A549 (cell line): ENCODE measurements at regions not wholly inside any gene's neighbourhood (a gene's known extent, or its start where the extent isn't known, plus 50 kb on each side); places are given as distances from the start of the nearest gene placed in this dataset.

Experiments used
- ATAC-seq, 2 experiments: fragments of 200-7000 bp in 1 of 2; fragments of >200 bp in 1 of 2; cut with Nextera tagmentation in 1 of 2; cut with Tn5 transposase in 1 of 2; 3 replicates each; pipeline versions ENCODE4 v1.8.0 to v1.9.1; 2018 to 2020; ENCODE audit warnings: mild to moderate bottlenecking in 1 of 2, moderate library complexity in 1 of 2
- CTCF ChIA-PET: fragments of 300-600 bp; sonication (Branson Sonifier 250); formaldehyde crosslinking; extraction: SDS; loops from one replicate; lab custom pipeline; 2021; ENCODE audit warnings: antibody characterized with exemption, inconsistent platforms; lab: Yijun Ruan, JAX
- POLR2A ChIA-PET: fragments of 350-600 bp; formaldehyde crosslinking; extraction: SDS; loops from one replicate; lab custom pipeline; 2021; ENCODE audit warnings: antibody characterized with exemption, inconsistent platforms; lab: Yijun Ruan, JAX
- DNase-seq, 2 experiments: peaks; one replicate each; pipeline versions ENCODE4 v3.0.0 to v3.0.0-alpha.2; 2011 to 2016; ENCODE audit warnings: low read depth in 1 of 2, low spot score in 1 of 2
- FAIRE-seq: peaks from 2 replicates; lab custom pipeline; 2011; peaks lifted over from hg19 to GRCh38; lab: Jason Lieb, UNC
- H3K27ac ChIP-seq, 2 experiments: fragments of >200 bp; sonication (Bioruptor Twin); formaldehyde crosslinking; 3 replicates each; pipeline ENCODE4 v1.5.1; 2016 to 2017
- H3K4me1 ChIP-seq: fragments of >200 bp; sonication (Bioruptor Twin); formaldehyde crosslinking; 3 replicates; pipeline ENCODE4 v1.6.1; 2016
- H3K4me2 ChIP-seq: fragments of >200 bp; sonication (Bioruptor Twin); formaldehyde crosslinking; 3 replicates; pipeline ENCODE4 v1.6.1; 2016
- H3K4me3 ChIP-seq: fragments of >200 bp; sonication (Bioruptor Twin); formaldehyde crosslinking; 3 replicates; pipeline ENCODE4 v1.5.1; 2016
- H3K9me3 ChIP-seq: fragments of >200 bp; sonication (Bioruptor Twin); formaldehyde crosslinking; 3 replicates; pipeline ENCODE4 v1.6.1; 2016
- BCL3 ChIP-seq: fragments of >200 bp; sonication (Bioruptor Twin); formaldehyde crosslinking; IDR thresholded peaks from 3 replicates; pipeline ENCODE4 v1.6.1; 2016
- CEBPB ChIP-seq, 2 experiments: fragments of >200 bp in 1 of 2; sonication (Bioruptor Twin) in 1 of 2; formaldehyde crosslinking in 1 of 2; IDR thresholded peaks; 2 replicates each; pipeline ENCODE4 v1.6.1; 2012 to 2016
- CHD4 ChIP-seq: fragments of 200-600 bp; sonication (generic); IDR thresholded peaks from 2 replicates; pipeline ENCODE4 v1.6.1; 2016; ENCODE audit warnings: antibody characterized with exemption, mild to moderate bottlenecking, borderline replicate concordance
- E2F6 ChIP-seq: IDR thresholded peaks from 2 replicates; pipeline ENCODE4 v1.6.1; 2012; ENCODE audit warnings: low read depth, borderline replicate concordance
- EHMT2 ChIP-seq: fragments of 200-600 bp; sonication (generic); IDR thresholded peaks from 2 replicates; pipeline ENCODE4 v1.6.1; 2016; ENCODE audit warnings: antibody characterized with exemption, low read depth, mild to moderate bottlenecking, moderate library complexity
- HOXB5 ChIP-seq: fragments of 250-450 bp; sonication (Bioruptor Pico); IDR thresholded peaks from 2 replicates; pipeline ENCODE4 v1.5.0; 2020; ENCODE audit warnings: mild to moderate bottlenecking, moderate library complexity
- JUNB ChIP-seq: fragments of >200 bp; sonication (Bioruptor Twin); formaldehyde crosslinking; IDR thresholded peaks from 2 replicates; pipeline ENCODE4 v1.6.1; 2016
- KDM5A ChIP-seq: fragments of 200-600 bp; sonication (generic); IDR thresholded peaks from 2 replicates; pipeline ENCODE4 v1.6.1; 2016; ENCODE audit warnings: antibody characterized with exemption, mild to moderate bottlenecking
- NFE2L2 ChIP-seq: fragments of 150-350 bp; conservative IDR thresholded peaks from 2 replicates; pipeline ENCODE4 v1.6.1; 2014; ENCODE audit warnings: low read length
- POLR2AphosphoS2 ChIP-seq: conservative IDR thresholded peaks from 2 replicates; pipeline ENCODE4 v1.6.1; 2012; ENCODE audit warnings: low read length, improper control_type of control experiment, inconsistent platforms
- RAD21 ChIP-seq, 2 experiments: fragments of >200 bp in 1 of 2; sonication (Bioruptor Twin) in 1 of 2; formaldehyde crosslinking in 1 of 2; IDR thresholded peaks in 1 of 2; conservative IDR thresholded peaks in 1 of 2; 2 replicates in 1 of 2; 3 replicates in 1 of 2; pipeline ENCODE4 v1.6.1; 2012 to 2018; ENCODE audit warnings: inconsistent platforms in 1 of 2
- RFX5 ChIP-seq: fragments of 450-650 bp; IDR thresholded peaks from 2 replicates; pipeline ENCODE4 v1.7.1; 2014; ENCODE audit warnings: antibody characterized with exemption, mild to moderate bottlenecking, moderate library complexity
- SREBF2 ChIP-seq: fragments of 450-650 bp; IDR thresholded peaks from 2 replicates; pipeline ENCODE4 v1.6.1; 2014; ENCODE audit warnings: mild to moderate bottlenecking, moderate library complexity
- TP53 ChIP-seq: fragments of 250-450 bp; sonication (Bioruptor Pico); IDR thresholded peaks from 2 replicates; pipeline ENCODE4 v1.5.0; 2021; ENCODE audit warnings: mild to moderate bottlenecking, moderate library complexity
- ZFP36 ChIP-seq: fragments of 450-650 bp; IDR thresholded peaks from 2 replicates; pipeline ENCODE4 v1.6.1; 2014; ENCODE audit warnings: borderline replicate concordance; ENCODE audit not compliant: partially characterized antibody
- WGBS: methylation state at CpG from one replicate; pipeline ENCODE4 v1.1.6; 2017; ENCODE audit errors: missing lambda C conversion rate; 5-methylcytosine and 5-hydroxymethylcytosine counted together

- ChIA-PET POLR2A (interaction anchor here (0.8 to 2.3 kb wide), 8 partner anchors 9 to 233 kb away, joined by 3 to 14 read pairs (median 4); partner anchors contain the start of gene SMAD6), CTCF (interaction anchor here (0.6 to 14.8 kb wide), 77 partner anchors 9 to 929 kb away, joined by 3 to 465 read pairs (median 7); partner anchors contain the start of genes SMAD6 and SNAPC5)
- DNase-seq (no peak), FAIRE-seq (no peak), ATAC-seq (no peak)
- TF ChIP-seq POLR2AphosphoS2 (no peak), ZFP36 (peak; percentile 79)
- Histone ChIP-seq H3K9me3 (no peaks in the 10 kb centered on the region), H3K4me1 (peaks cover 34% of the 10 kb centered on the region), H3K27ac (peak overlapping the region; percentile 64 to 81; a peak in 3 of 6 replicates), H3K4me2 (no peak overlapping the region; the same call in 2 of the 3 replicates), H3K4me3 (no peak overlapping the region)
- WGBS, result 93% methylated on average over 25 of the region's 25 CpGs
Observed at GRCh38 chr15:66852064-66852905, 150.2 kb downstream of the SMAD6 start.

GRCh38 chr15:66854012-66854965, 152.3 kb downstream of the SMAD6 start:
- DNase-seq (no peak), FAIRE-seq (no peak), ATAC-seq (no peak)
- Histone ChIP-seq H3K9me3 (no peaks in the 10 kb centered on the region), H3K4me2 (peak overlapping the region; percentile 58), H3K27ac (peak overlapping the region in 1 of 2 experiments; percentile 75; a peak in 4 of 6 replicates), H3K4me1 (peaks cover 34% of the 10 kb centered on the region), H3K4me3 (no peak overlapping the region)
- ChIA-PET CTCF (interaction anchor here (0.6 to 14.8 kb wide), 31 partner anchors 10 to 593 kb away, joined by 3 to 465 read pairs (median 4); partner anchors contain the start of gene SMAD6), POLR2A (no interaction called here)
- TF ChIP-seq NFE2L2 (no peak), KDM5A (no peak), TP53 (CRISPR knock-in tag) (no peak), CHD4 (no peak), RAD21 (conservative IDR thresholded peaks at IDR 0.05 in 1 of 2, IDR thresholded peaks at IDR 0.05 in 1 of 2) (no peak), HOXB5 (CRISPR knock-in tag) (no peak), RFX5 (no peak), CEBPB (IDR thresholded peaks at IDR 0.05) (peak in 1 of 2 experiments; percentile 5; a peak in 1 of 4 replicates), SREBF2 (no peak)
- 74% methylated on average over 23 of the region's 23 CpGs for WGBS

GRCh38 chr15:66855041-66855440, 153.0 kb downstream of the SMAD6 start:
- DNase-seq (no peak), ATAC-seq (no peak), FAIRE-seq (no peak)
- ChIA-PET CTCF (interaction anchor here (1.5 to 14.8 kb wide), 10 partner anchors 9 to 251 kb away, joined by 3 to 465 read pairs (median 152); partner anchors contain the start of gene SMAD6), POLR2A (no interaction called here)
- Histone ChIP-seq H3K9me3 (no peaks in the 10 kb centered on the region), H3K4me1 (peaks cover 34% of the 10 kb centered on the region), H3K4me3 (no peak overlapping the region), H3K27ac (no peak overlapping the region), H3K4me2 (peak overlapping the region; percentile 58)
- no peak for TF ChIP-seq JUNB
- no peak for TF ChIP-seq BCL3
- 13% methylated on average over 1 of the region's 1 CpG for WGBS

GRCh38 chr15:66857694-66858093, 155.7 kb downstream of the SMAD6 start:
- FAIRE-seq, result no peak
- Histone ChIP-seq H3K9me3 (no peaks in the 10 kb centered on the region), H3K4me3 (no peak overlapping the region), H3K4me2 (no peak overlapping the region), H3K4me1 (peaks cover 29% of the 10 kb centered on the region), H3K27ac (no peak overlapping the region)
- DNase-seq, result no peak
- ChIA-PET POLR2A (no interaction called here), CTCF (interaction anchor here (0.5 to 12.7 kb wide), 13 partner anchors 9 to 239 kb away, joined by 3 to 224 read pairs (median 4); no protein-coding TSS in a partner anchor)
- no peak for TF ChIP-seq RAD21 (conservative IDR thresholded peaks at IDR 0.05 in 1 of 2, IDR thresholded peaks at IDR 0.05 in 1 of 2)
- TF ChIP-seq SREBF2, result no peak
- no peak for TF ChIP-seq E2F6
- no peak for TF ChIP-seq EHMT2
- ATAC-seq, result no peak
